H1 (cell line): ENCODE measurements at regions not wholly inside any gene's neighbourhood (a gene's known extent, or its start where the extent isn't known, plus 50 kb on each side); places are given as distances from the start of the nearest gene placed in this dataset.

ENCODE experiments used
- CTCF ChIP-seq, 3 experiments: IDR thresholded peaks; 1 replicate in 2 of 3; 2 replicates in 1 of 3; pipeline versions ENCODE4 v1.5.1 to v1.6.1; 2011; ENCODE audit warnings: low read length in 3 of 3, mild to moderate bottlenecking in 3 of 3, inconsistent platforms in 2 of 3, low read depth in 1 of 3, moderate library complexity in 1 of 3; ENCODE audit not compliant: insufficient read depth in 1 of 3; ENCODE audit errors: control extremely low read depth in 1 of 3

DNA sequence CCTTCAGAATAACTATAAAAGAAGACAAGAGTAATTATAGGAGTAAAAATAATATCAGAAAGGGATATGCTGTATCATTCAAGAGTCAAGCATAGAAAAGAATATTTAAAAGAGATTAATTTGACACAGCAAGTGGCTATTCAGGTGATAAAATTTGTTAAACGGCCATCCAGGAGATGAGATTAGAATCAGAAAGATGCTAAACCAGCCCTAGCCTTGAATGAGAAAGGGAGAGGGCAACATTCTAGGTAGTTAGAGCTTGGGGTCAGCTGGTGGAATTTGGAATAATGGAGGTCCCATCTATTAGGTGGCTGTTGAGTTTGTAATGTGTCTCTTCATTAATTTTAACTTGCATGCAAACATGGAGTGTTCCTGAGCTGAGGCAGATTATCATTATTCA, 350.5 kb upstream of the PABPC4L start (continued):
- TF ChIP-seq CTCF (IDR thresholded peaks at IDR 0.05; ENCODE audit: control extremely low read depth in 1 of 3, insufficient read depth in 1 of 3, low read depth in 1 of 3, low read length in 3 of 3) = no peak
